ENCODE measurements at regions not wholly inside any gene's neighbourhood (a gene's known extent, or its start where the extent isn't known, plus 50 kb on each side); places are given as distances from the start of the nearest gene placed in this dataset.

GRCh38 chr12:98465505-98465904 lies 49.9 kb upstream of the TMPO start:
- H3K4me2 ChIP-seq, result no peak overlapping the region
- DNase-seq, result no peak
- no peak overlapping the region for H3K27ac ChIP-seq (ENCODE audit: low read depth in 2 of 2, low read length in 1 of 2)
- no peak overlapping the region for H3K9ac ChIP-seq
- no peaks in the 10 kb centered on the region for H4K20me1 ChIP-seq (ENCODE audit: insufficient read depth)
- H2AFZ ChIP-seq (ENCODE audit: low read depth), result no peak overlapping the region; the same call in 1 of the 2 replicates
- 86% methylated on average over 1 of the region's 1 CpG for WGBS (ENCODE audit: low lambda C conversion rate)
- ChIA-PET POLR2A (no interaction called here), CTCF (no interaction called here)
- TF ChIP-seq RAD21 (IDR thresholded peaks at IDR 0.05; ENCODE audit: low read length) (no peak), MEF2A (IDR thresholded peaks at IDR 0.05; ENCODE audit: borderline replicate concordance, low read depth) (no peak), FOXM1 (IDR thresholded peaks at IDR 0.05; ENCODE audit: low read depth) (no peak), USF1 (IDR thresholded peaks at IDR 0.05; ENCODE audit: borderline replicate concordance, low read depth) (no peak)
- TF ChIP-seq, protein P1, sequence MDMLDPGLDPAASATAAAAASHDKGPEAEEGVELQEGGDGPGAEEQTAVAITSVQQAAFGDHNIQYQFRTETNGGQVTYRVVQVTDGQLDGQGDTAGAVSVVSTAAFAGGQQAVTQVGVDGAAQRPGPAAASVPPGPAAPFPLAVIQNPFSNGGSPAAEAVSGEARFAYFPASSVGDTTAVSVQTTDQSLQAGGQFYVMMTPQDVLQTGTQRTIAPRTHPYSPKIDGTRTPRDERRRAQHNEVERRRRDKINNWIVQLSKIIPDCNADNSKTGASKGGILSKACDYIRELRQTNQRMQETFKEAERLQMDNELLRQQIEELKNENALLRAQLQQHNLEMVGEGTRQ (IDR thresholded peaks at IDR 0.05; ENCODE audit: borderline replicate concordance, low read depth, low read length), result no peak
- no peaks in the 10 kb centered on the region for H3K9me3 ChIP-seq
- H3K4me3 ChIP-seq (ENCODE audit: low read depth in 2 of 2, low read length in 1 of 2), result no peak overlapping the region
- H3K4me1 ChIP-seq (ENCODE audit: control insufficient read depth in 1 of 2, insufficient read depth in 2 of 2, low read depth in 1 of 2, low read length in 1 of 2), result no peaks in the 10 kb centered on the region
- H3F3A ChIP-seq (replicated peaks; ENCODE audit: insufficient read depth), result peaks cover 3% of the 10 kb centered on the region
- H3K27me3 ChIP-seq (ENCODE audit: insufficient read depth), result no peaks in the 10 kb centered on the region
- H3K9me2 ChIP-seq, result no peaks in the 10 kb centered on the region
- no peaks in the 10 kb centered on the region for H3K79me2 ChIP-seq (ENCODE audit: insufficient read depth)
- no peaks in the 10 kb centered on the region for H3K36me3 ChIP-seq (replicated peaks in 1 of 2; ENCODE audit: control insufficient read depth in 1 of 2, insufficient read depth in 2 of 2, low read length in 1 of 2)

Small RNA genes lying in the stretch of these regions (small RNA-seq; reads per million reads assigned to genes)
- gene AC018659.1, result 0 reads per million in 7 experiments
- 0 reads per million in 7 experiments for gene MIR4303
- gene MIR4495, result 0 reads per million in 7 experiments
- 0 to 0.20 (median 0) reads per million in 7 experiments for gene RNU4-41P
- gene RNU6-36P, result 0 to 1.6 (median 0.21) reads per million in 7 experiments

All from SK-N-SH (cell line).